Stimulated activated CD4-positive, alpha-beta T cell treated with anti-CD3 and anti-CD28 coated beads, Interleukin-4, amount 100 ng/mL, for 1 hour (primary cell): ENCODE measurements at regions not wholly inside any gene's neighbourhood (a gene's known extent, or its start where the extent isn't known, plus 50 kb on each side); places are given as distances from the start of the nearest gene placed in this dataset.
"Not testable (repeated sequence)": the region's sequence is repeated elsewhere in the genome, so short reads cannot be mapped to it uniquely, and the experiment has no call there.

Experiments used
- DNase-seq: peaks from one replicate; pipeline ENCODE4 v3.0.0-alpha.2; 2020

- DNase-seq, result no peak
Observed at GRCh38 chr6:140462453-140463311, 1088.2 kb upstream of the CITED2 start.

- DNase-seq, result no peak
Observed at GRCh38 chr6:140462076-140462452, 1087.6 kb upstream of the CITED2 start.

GRCh38 chr6:140460267-140460666 is 1085.8 kb upstream of the CITED2 start:
- no peak for DNase-seq

GRCh38 chr6:140459209-140459608 is 1084.8 kb upstream of the CITED2 start:
- DNase-seq, result no peak

GRCh38 chr6:140446241-140446640 is 1071.8 kb upstream of the CITED2 start:
- no peak for DNase-seq

- no peak for DNase-seq
Observed at GRCh38 chr6:140445474-140446004, 1071.1 kb upstream of the CITED2 start.

GRCh38 chr6:140443112-140443511 is 1068.7 kb upstream of the CITED2 start:
- not testable (repeated sequence) for DNase-seq

- DNase-seq, result no peak
Observed at GRCh38 chr6:140441256-140441655, 1066.8 kb upstream of the CITED2 start.

- DNase-seq, result no peak
Observed at GRCh38 chr6:140440223-140440835, 1065.9 kb upstream of the CITED2 start.

GRCh38 chr6:140438346-140438735 is 1063.9 kb upstream of the CITED2 start:
- DNase-seq, result no peak

GRCh38 chr6:140437619-140438345 is 1063.3 kb upstream of the CITED2 start:
- DNase-seq, result no peak

- DNase-seq, result no peak
Observed at GRCh38 chr6:140436023-140436811, 1061.8 kb upstream of the CITED2 start.

- DNase-seq, result no peak
Observed at GRCh38 chr6:140434761-140435160, 1060.3 kb upstream of the CITED2 start.

- no peak for DNase-seq
Observed at GRCh38 chr6:140433072-140433471, 1058.6 kb upstream of the CITED2 start.

GRCh38 chr6:140427842-140428241 is 1053.4 kb upstream of the CITED2 start:
- no peak for DNase-seq

- no peak for DNase-seq
Observed at GRCh38 chr6:140414966-140415620, 1040.6 kb upstream of the CITED2 start.

- no peak for DNase-seq
Observed at GRCh38 chr6:140403020-140403419, 1028.6 kb upstream of the CITED2 start.

GRCh38 chr6:140401761-140402160 is 1027.3 kb upstream of the CITED2 start:
- DNase-seq, result no peak

GRCh38 chr6:140398076-140398475 is 1023.6 kb upstream of the CITED2 start:
- DNase-seq, result no peak

- DNase-seq, result no peak
Observed at GRCh38 chr6:140397106-140397505, 1022.7 kb upstream of the CITED2 start.

- no peak for DNase-seq
Observed at GRCh38 chr6:140393665-140394540, 1019.5 kb upstream of the CITED2 start.
